Cardiac fibroblast (primary cell): ENCODE measurements at regions not wholly inside any gene's neighbourhood (a gene's known extent, or its start where the extent isn't known, plus 50 kb on each side); places are given as distances from the start of the nearest gene placed in this dataset.
A peak's percentile ranks its signal among the peaks of the same experiment; 100 is the strongest.

Experiments
- DNase-seq, 2 donors: peaks; one replicate each; pipeline versions ENCODE4 v3.0.0 to v3.0.0-alpha.2; 2010; ENCODE audit warnings: low read depth in 2 of 2
- H3K4me3 ChIP-seq, 2 donors: replicated peaks in 1 of 2; 1 replicate in 1 of 2; 2 replicates in 1 of 2; pipeline ENCODE4 v1.5.1; 2011; ENCODE audit warnings: low read depth in 2 of 2, low read length in 2 of 2, mild to moderate bottlenecking in 2 of 2, moderate library complexity in 1 of 2
- CTCF ChIP-seq: IDR thresholded peaks from one replicate; pipeline ENCODE4 v1.5.1; 2011; ENCODE audit warnings: low read depth, mild to moderate bottlenecking, low read length, inconsistent platforms

DNA sequence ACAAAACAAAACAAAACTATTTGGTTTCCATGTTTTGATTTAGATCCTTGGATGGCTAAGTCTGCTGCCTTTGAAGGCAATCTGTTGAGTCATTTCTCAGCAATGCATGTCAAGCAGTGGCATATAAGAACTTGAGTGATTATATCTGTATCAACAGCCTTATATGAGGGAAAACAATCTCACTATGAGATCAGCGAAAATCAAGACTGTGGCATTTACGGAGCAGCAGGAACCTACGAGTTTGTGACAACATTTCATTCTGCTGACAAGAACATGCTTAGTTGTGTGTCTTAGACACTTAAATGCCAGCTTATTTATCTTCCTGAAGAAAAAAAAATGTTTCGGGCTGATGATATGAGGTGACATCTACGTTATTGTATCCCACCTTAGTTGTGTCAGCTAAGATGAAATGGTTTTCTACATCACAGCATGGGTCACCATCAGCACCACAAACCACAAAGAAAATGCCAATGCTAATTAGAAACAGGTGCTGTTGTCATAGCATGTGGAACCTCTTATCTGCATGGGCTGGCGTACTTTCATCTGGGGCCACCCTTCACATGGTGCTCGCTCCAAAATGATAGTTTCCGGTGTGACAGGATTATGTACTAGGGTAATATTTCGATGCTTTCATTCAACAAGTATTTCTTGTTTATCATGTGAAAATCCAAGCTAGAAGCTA lies 1085.5 kb downstream of the SORCS1 start:
- TF ChIP-seq CTCF, result no peak
- DNase-seq, result peak; percentile 39 to 61

DNA sequence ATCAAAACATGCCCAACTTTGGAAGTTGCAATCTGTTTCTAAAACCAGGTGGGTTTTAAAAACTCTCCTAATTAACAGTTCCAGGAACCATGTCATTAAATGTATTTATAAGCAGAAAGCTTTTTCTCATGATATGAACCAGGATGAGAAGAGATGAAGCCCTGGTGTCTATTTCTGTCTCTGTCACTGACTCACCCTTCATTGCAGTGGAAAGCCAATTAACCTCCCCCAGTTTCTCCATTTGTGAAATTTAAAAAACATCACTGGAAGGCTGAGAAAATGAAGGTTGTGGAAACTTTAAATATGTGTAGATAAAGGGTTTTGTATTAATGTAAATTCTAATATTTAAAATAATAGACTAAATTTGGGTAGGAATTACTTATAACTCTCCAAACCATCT lies 1088.0 kb downstream of the SORCS1 start:
- TF ChIP-seq CTCF, result no peak
- DNase-seq, result no peak

More for the DNA sequence above, 1085.5 kb downstream of the SORCS1 start:
- H3K4me3 ChIP-seq, result no peak overlapping the region

DNA sequence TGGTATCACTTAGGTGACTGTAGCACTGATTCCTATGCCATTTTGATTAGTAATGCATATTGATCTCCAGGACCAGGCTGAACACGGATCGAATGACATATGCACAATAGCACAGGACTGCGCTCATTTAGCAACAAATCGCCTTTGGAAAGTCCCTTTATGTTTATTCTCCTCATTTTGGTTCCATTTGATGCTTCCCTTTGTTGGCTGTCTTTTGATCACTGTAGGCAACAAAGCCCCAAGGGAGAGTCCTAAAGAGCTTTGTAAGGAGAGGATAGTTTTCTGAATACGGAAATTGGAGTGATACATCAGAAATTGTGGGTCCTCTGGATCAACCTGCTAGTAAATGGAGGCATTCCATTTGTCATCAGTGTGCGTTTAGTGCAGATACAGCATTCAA lies 1111.4 kb downstream of the SORCS1 start:
- no peak for TF ChIP-seq CTCF
- no peak for DNase-seq
- no peak overlapping the region for H3K4me3 ChIP-seq

More for the DNA sequence above, 1088.0 kb downstream of the SORCS1 start:
- H3K4me3 ChIP-seq, result no peak overlapping the region

- DNase-seq, result no peak
- H3K4me3 ChIP-seq, result no peak overlapping the region
- no peak for TF ChIP-seq CTCF
Observed at GRCh38 chr10:106044503-106044902, 1120.0 kb downstream of the SORCS1 start.

GRCh38 chr10:106043863-106044262 lies 1120.6 kb downstream of the SORCS1 start:
- DNase-seq, result peak; percentile 7 to 62

GRCh38 chr10:106038246-106038645 lies 1126.3 kb downstream of the SORCS1 start:
- DNase-seq, result peak; percentile 1 to 31
- TF ChIP-seq CTCF, result no peak
- H3K4me3 ChIP-seq, result no peak overlapping the region

More at GRCh38 chr10:106043863-106044262, 1120.6 kb downstream of the SORCS1 start:
- no peak for TF ChIP-seq CTCF
- no peak overlapping the region for H3K4me3 ChIP-seq

DNA sequence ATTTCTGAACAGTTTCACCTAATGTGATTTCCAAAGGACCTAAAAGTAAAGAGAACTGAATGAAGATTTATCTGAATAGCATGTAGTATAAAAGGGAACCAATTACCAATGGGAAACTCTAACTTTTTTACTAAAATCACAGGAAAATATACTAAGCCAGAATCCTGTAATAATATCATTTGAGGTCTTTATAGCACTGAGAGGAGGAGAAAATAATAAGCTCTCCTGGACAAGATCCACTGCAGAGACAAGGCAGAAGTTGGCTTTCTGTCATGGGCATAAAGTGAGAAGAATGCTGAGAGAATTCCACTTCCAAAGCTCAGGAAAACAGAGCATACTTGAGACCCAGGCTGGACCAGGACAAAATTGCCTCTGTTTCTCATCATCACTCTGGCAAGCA lies 1131.4 kb downstream of the SORCS1 start:
- H3K4me3 ChIP-seq, result no peak overlapping the region
- DNase-seq, result no peak
- no peak for TF ChIP-seq CTCF
